GM23338 (cell line): ENCODE measurements at regions not wholly inside any gene's neighbourhood (a gene's known extent, or its start where the extent isn't known, plus 50 kb on each side); places are given as distances from the start of the nearest gene placed in this dataset.

Experiments
- ATAC-seq: fragments of 200-7000 bp; cut with Tn5 transposase; 3 replicates; pipeline ENCODE4 v1.9.1; 2020
- DNase-seq: peaks from one replicate; pipeline ENCODE4 v3.0.0-alpha.2; 2015; ENCODE audit warnings: low spot score
- H2AFZ ChIP-seq: fragments of 200-600 bp; sonication (generic); 2 replicates; pipeline ENCODE4 v1.8.0; 2016; ENCODE audit warnings: antibody characterized with exemption, mild to moderate bottlenecking, moderate library complexity
- H3F3A ChIP-seq: fragments of 200-600 bp; sonication (generic); replicated peaks from 2 replicates; pipeline ENCODE4 v1.8.0; 2017; ENCODE audit warnings: antibody characterized with exemption, mixed run types, low read depth
- H3K27ac ChIP-seq: fragments of 200-600 bp; sonication (generic); 2 replicates; pipeline ENCODE4 v1.6.1; 2016; ENCODE audit warnings: low read depth
- H3K27me3 ChIP-seq: fragments of 200-600 bp; sonication (generic); 2 replicates; pipeline ENCODE4 v1.8.0; 2016; ENCODE audit warnings: mild to moderate bottlenecking, mixed run types, moderate library complexity; ENCODE audit not compliant: insufficient read depth
- H3K36me3 ChIP-seq: fragments of 200-600 bp; sonication (generic); 2 replicates; pipeline ENCODE4 v1.8.0; 2016; ENCODE audit warnings: mild to moderate bottlenecking; ENCODE audit not compliant: insufficient read depth
- H3K4me1 ChIP-seq: fragments of 200-600 bp; sonication (generic); 2 replicates; pipeline ENCODE4 v1.8.0; 2016; ENCODE audit warnings: mild to moderate bottlenecking, moderate library complexity; ENCODE audit not compliant: insufficient read depth
- H3K4me2 ChIP-seq: fragments of 200-600 bp; sonication (generic); 2 replicates; pipeline ENCODE4 v1.7.1; 2017; ENCODE audit warnings: mixed run types
- H3K4me3 ChIP-seq: fragments of 200-600 bp; sonication (generic); 2 replicates; pipeline ENCODE4 v1.6.1; 2016; ENCODE audit warnings: mixed run types
- H3K79me2 ChIP-seq: fragments of 200-600 bp; sonication (generic); replicated peaks from 2 replicates; pipeline ENCODE4 v1.8.0; 2017; ENCODE audit warnings: mild to moderate bottlenecking; ENCODE audit not compliant: insufficient read depth
- H3K9me2 ChIP-seq: fragments of 200-600 bp; sonication (generic); 2 replicates; pipeline ENCODE4 v1.8.0; 2017; ENCODE audit not compliant: insufficient read depth
- H4K20me1 ChIP-seq: fragments of 200-600 bp; sonication (generic); replicated peaks from 2 replicates; pipeline ENCODE4 v1.8.0; 2017; ENCODE audit warnings: mild to moderate bottlenecking; ENCODE audit not compliant: insufficient read depth
- H3K27ac Mint-ChIP-seq: 2 replicates; pipeline ENCODE4 v1.8.0; 2020; ENCODE audit warnings: inconsistent platforms, mild to moderate bottlenecking, moderate library complexity, mixed read lengths
- H3K27me3 Mint-ChIP-seq: 3 replicates; pipeline ENCODE4 v1.8.0; 2022; ENCODE audit warnings: low read depth, mild to moderate bottlenecking, moderate library complexity, mixed read lengths, inconsistent platforms; ENCODE audit not compliant: insufficient read depth, poor library complexity
- H3K36me3 Mint-ChIP-seq: 3 replicates; pipeline ENCODE4 v1.8.0; 2021; ENCODE audit warnings: low read depth, mild to moderate bottlenecking, inconsistent platforms, moderate library complexity, mixed read lengths
- H3K4me1 Mint-ChIP-seq: 3 replicates; pipeline ENCODE4 v1.8.0; 2020; ENCODE audit warnings: mild to moderate bottlenecking, inconsistent platforms, mixed read lengths
- H3K4me3 Mint-ChIP-seq: 3 replicates; pipeline ENCODE4 v1.8.0; 2021; ENCODE audit warnings: moderate library complexity, mild to moderate bottlenecking, inconsistent platforms, mixed read lengths
- H3K9me3 Mint-ChIP-seq: 3 replicates; pipeline ENCODE4 v1.8.0; 2020; ENCODE audit warnings: moderate library complexity, mild to moderate bottlenecking, inconsistent platforms, mixed read lengths
- CREB1 ChIP-seq: fragments of 250-450 bp; sonication (Bioruptor Pico); IDR thresholded peaks from 2 replicates; pipeline ENCODE4 v1.5.0; 2020; ENCODE audit warnings: low read depth, mild to moderate bottlenecking, moderate library complexity
- EZH2 ChIP-seq: fragments of 200-600 bp; sonication (generic); IDR thresholded peaks from one replicate; pipeline ENCODE4 v1.8.0; 2017; ENCODE audit warnings: antibody characterized with exemption, mild to moderate bottlenecking, low read depth; ENCODE audit not compliant: unreplicated experiment
- NANOG ChIP-seq: IDR thresholded peaks from 2 replicates; pipeline ENCODE4 v1.6.1; 2016; ENCODE audit warnings: antibody characterized with exemption, borderline replicate concordance
- ZNF331 ChIP-seq: fragments of 250-450 bp; sonication (Bioruptor Pico); IDR thresholded peaks from 2 replicates; pipeline ENCODE4 v1.5.0; 2020; ENCODE audit warnings: low read depth, mild to moderate bottlenecking, moderate library complexity
- TF ChIP-seq, protein P1 (sequence below): fragments of 250-450 bp; sonication (Bioruptor Pico); IDR thresholded peaks from 2 replicates; pipeline ENCODE4 v1.5.0; 2020; ENCODE audit warnings: mild to moderate bottlenecking, moderate library complexity

DNA sequence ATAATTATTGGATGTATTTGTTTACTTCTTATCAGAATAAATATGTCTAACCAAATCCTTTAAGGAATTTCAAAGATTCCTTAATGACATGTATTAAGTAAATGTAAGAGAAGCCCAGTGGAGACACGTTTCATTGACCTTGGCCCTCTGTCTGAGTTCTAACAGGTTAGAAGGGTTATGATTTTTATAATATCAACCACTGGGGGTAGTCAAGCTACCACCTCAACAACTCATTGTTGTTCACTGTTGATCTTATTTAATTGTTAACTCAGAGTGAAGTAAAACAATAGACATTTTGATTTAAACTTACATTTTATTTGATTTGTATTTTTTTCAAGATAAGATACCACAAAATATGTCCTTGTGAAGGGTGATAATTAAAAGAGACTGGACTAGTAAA lies 499.2 kb upstream of the COX7C start (continued):
- TF ChIP-seq, protein P1, sequence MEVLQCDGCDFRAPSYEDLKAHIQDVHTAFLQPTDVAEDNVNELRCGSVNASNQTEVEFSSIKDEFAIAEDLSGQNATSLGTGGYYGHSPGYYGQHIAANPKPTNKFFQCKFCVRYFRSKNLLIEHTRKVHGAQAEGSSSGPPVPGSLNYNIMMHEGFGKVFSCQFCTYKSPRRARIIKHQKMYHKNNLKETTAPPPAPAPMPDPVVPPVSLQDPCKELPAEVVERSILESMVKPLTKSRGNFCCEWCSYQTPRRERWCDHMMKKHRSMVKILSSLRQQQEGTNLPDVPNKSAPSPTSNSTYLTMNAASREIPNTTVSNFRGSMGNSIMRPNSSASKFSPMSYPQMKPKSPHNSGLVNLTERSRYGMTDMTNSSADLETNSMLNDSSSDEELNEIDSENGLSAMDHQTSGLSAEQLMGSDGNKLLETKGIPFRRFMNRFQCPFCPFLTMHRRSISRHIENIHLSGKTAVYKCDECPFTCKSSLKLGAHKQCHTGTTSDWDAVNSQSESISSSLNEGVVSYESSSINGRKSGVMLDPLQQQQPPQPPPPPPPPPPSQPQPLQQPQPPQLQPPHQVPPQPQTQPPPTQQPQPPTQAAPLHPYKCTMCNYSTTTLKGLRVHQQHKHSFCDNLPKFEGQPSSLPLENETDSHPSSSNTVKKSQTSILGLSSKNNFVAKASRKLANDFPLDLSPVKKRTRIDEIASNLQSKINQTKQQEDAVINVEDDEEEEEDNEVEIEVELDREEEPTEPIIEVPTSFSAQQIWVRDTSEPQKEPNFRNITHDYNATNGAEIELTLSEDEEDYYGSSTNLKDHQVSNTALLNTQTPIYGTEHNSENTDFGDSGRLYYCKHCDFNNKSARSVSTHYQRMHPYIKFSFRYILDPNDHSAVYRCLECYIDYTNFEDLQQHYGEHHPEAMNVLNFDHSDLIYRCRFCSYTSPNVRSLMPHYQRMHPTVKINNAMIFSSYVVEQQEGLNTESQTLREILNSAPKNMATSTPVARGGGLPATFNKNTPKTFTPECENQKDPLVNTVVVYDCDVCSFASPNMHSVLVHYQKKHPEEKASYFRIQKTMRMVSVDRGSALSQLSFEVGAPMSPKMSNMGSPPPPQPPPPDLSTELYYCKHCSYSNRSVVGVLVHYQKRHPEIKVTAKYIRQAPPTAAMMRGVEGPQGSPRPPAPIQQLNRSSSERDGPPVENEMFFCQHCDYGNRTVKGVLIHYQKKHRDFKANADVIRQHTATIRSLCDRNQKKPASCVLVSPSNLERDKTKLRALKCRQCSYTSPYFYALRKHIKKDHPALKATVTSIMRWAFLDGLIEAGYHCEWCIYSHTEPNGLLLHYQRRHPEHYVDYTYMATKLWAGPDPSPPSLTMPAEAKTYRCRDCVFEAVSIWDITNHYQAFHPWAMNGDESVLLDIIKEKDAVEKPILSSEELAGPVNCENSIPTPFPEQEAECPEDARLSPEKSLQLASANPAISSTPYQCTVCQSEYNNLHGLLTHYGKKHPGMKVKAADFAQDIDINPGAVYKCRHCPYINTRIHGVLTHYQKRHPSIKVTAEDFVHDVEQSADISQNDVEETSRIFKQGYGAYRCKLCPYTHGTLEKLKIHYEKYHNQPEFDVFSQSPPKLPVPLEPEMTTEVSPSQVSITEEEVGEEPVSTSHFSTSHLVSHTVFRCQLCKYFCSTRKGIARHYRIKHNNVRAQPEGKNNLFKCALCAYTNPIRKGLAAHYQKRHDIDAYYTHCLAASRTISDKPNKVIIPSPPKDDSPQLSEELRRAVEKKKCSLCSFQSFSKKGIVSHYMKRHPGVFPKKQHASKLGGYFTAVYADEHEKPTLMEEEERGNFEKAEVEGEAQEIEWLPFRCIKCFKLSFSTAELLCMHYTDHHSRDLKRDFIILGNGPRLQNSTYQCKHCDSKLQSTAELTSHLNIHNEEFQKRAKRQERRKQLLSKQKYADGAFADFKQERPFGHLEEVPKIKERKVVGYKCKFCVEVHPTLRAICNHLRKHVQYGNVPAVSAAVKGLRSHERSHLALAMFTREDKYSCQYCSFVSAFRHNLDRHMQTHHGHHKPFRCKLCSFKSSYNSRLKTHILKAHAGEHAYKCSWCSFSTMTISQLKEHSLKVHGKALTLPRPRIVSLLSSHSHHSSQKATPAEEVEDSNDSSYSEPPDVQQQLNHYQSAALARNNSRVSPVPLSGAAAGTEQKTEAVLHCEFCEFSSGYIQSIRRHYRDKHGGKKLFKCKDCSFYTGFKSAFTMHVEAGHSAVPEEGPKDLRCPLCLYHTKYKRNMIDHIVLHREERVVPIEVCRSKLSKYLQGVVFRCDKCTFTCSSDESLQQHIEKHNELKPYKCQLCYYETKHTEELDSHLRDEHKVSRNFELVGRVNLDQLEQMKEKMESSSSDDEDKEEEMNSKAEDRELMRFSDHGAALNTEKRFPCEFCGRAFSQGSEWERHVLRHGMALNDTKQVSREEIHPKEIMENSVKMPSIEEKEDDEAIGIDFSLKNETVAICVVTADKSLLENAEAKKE (CRISPR knock-in tag) = no peak

DNA sequence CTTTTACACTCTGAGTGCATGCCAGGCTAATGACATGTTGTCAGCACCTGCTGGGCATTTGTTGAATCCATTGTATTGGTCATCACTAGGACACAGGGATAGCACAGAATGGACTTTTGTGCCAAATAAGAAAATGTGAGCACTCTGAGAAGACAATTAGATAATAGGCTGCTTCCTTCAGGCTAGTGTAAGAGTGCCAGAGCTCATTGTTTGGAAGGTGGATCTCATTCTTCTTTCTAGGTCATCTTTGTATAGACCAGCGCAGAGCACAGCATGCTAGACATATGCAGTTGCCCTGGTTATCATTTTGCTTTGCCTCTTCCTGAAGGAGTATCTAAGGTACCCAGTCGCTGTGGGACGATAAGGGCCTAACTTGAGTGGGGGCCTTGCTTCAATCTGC lies 493.4 kb upstream of the COX7C start:
- no peaks in the 10 kb centered on the region for H3F3A ChIP-seq
- H3K27me3 Mint-ChIP-seq = no peaks in the 10 kb centered on the region
- H3K27ac ChIP-seq = no peak overlapping the region
- H3K4me3 Mint-ChIP-seq = no peak overlapping the region
- ATAC-seq = no peak
- H3K36me3 Mint-ChIP-seq = no peaks in the 10 kb centered on the region
- H3K4me1 Mint-ChIP-seq = peaks cover 5% of the 10 kb centered on the region; the same call in 1 of the 3 replicates
- H3K9me2 ChIP-seq = peaks cover 3% of the 10 kb centered on the region; the same call in 1 of the 2 replicates
- H3K36me3 ChIP-seq = no peaks in the 10 kb centered on the region
- no peaks in the 10 kb centered on the region for H3K4me1 ChIP-seq
- no peak overlapping the region for H3K4me2 ChIP-seq
- H3K79me2 ChIP-seq = no peaks in the 10 kb centered on the region
- no peak for TF ChIP-seq CREB1 (CRISPR knock-in tag)
- H3K27me3 ChIP-seq = no peaks in the 10 kb centered on the region
- no peaks in the 10 kb centered on the region for H3K9me3 Mint-ChIP-seq
- H4K20me1 ChIP-seq = no peaks in the 10 kb centered on the region
- H3K4me3 ChIP-seq = no peak overlapping the region
- no peak overlapping the region for H3K27ac Mint-ChIP-seq
- no peak overlapping the region for H2AFZ ChIP-seq
- DNase-seq = no peak

DNA sequence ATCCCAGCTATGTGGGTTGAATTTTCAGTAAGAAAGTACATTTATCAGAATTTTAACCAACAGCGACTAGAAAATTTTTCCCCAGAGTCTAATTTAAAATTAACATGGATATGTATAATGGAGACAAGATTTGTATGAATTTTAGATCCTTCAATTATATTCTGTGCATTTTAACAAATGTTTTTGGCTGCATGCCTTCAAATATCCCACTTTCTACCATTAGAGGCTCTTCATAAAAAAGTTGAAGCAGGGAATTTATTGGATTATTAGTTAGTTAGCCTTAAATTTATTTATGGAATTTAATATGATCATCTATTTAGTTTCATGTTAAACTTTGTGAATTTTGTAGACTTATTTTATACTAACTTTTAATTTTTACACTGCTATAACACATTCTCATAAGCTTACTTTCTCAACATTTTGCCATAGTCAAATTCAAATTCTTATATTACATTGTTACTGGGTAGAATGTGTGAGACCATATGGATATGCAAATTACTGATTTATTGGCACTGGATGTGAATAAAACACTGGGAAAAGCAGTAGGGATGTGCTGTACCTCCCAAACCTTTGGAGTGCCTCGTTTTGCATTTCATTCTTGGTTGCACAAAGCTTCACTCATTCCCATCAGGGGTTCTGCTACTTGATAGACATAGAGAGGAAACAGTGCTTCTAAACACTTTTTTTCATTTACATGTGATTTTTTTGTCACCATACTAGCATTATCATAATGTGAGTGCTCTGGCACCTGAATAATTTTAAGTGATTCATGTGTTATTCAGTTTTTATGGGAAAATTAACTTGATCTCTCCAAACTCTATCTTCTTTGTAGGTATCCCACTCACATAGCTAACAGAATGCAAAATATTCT lies 491.8 kb upstream of the COX7C start:
- Histone ChIP-seq H3K36me3 (no peaks in the 10 kb centered on the region), H3K27ac (no peak overlapping the region), H3K4me3 (no peak overlapping the region), H3K9me2 (no peaks in the 10 kb centered on the region), H2AFZ (no peak overlapping the region), H4K20me1 (no peaks in the 10 kb centered on the region), H3K4me2 (no peak overlapping the region), H3K79me2 (no peaks in the 10 kb centered on the region), H3K27me3 (no peaks in the 10 kb centered on the region), H3F3A (no peaks in the 10 kb centered on the region), H3K4me1 (no peaks in the 10 kb centered on the region)
- ATAC-seq = no peak
- Mint-ChIP-seq H3K9me3 (no peaks in the 10 kb centered on the region), H3K27me3 (no peaks in the 10 kb centered on the region), H3K36me3 (no peaks in the 10 kb centered on the region), H3K4me3 (no peak overlapping the region), H3K4me1 (peaks cover 5% of the 10 kb centered on the region; the same call in 1 of the 3 replicates), H3K27ac (no peak overlapping the region)
- TF ChIP-seq NANOG (no peak), CREB1 (CRISPR knock-in tag) (no peak), ZNF331 (CRISPR knock-in tag) (no peak), EZH2 (no peak)
- DNase-seq = no peak
